Thoracic aorta (tissue), 2 donors: ENCODE measurements at regions not wholly inside any gene's neighbourhood (a gene's known extent, or its start where the extent isn't known, plus 50 kb on each side); places are given as distances from the start of the nearest gene placed in this dataset.

ENCODE experiments used
- ATAC-seq: fragments of 150-250 bp; one replicate; pipeline ENCODE4 v1.8.0; 2017; ENCODE audit warnings: low read depth; ENCODE audit not compliant: insufficient number of reproducible peaks, low FRiP score
- DNase-seq: peaks from one replicate; pipeline ENCODE4 v3.0.0-alpha.2; 2020; ENCODE audit warnings: low spot score
- H3K27ac ChIP-seq, 2 donors: fragments of 200-600 bp; sonication (generic); 1 replicate in 1 of 2; 2 replicates in 1 of 2; pipeline ENCODE4 v1.5.1; 2016; ENCODE audit warnings: mild to moderate bottlenecking in 2 of 2, moderate library complexity in 2 of 2
- H3K27me3 ChIP-seq: fragments of 200-600 bp; sonication (generic); replicated peaks from 2 replicates; pipeline ENCODE4 v1.6.0; 2016; ENCODE audit warnings: mild to moderate bottlenecking; ENCODE audit not compliant: insufficient read depth
- H3K36me3 ChIP-seq: fragments of 200-600 bp; sonication (generic); one replicate; pipeline ENCODE4 v1.5.1; 2016
- H3K4me1 ChIP-seq, 2 donors: fragments of 200-600 bp; sonication (generic); 1 replicate in 1 of 2; 2 replicates in 1 of 2; pipeline versions ENCODE4 v1.5.1 to v1.6.0; 2016; ENCODE audit warnings: low read depth in 2 of 2, mild to moderate bottlenecking in 1 of 2; ENCODE audit not compliant: control insufficient read depth in 1 of 2
- H3K4me3 ChIP-seq: fragments of 200-600 bp; sonication (generic); 2 replicates; pipeline ENCODE4 v1.5.1; 2016; ENCODE audit warnings: mild to moderate bottlenecking
- H3K9me3 ChIP-seq: fragments of 200-600 bp; sonication (generic); 2 replicates; pipeline ENCODE4 v1.5.1; 2016
- CTCF ChIP-seq: fragments of 200-600 bp; sonication (generic); IDR thresholded peaks from one replicate; pipeline ENCODE4 v1.5.1; 2019; ENCODE audit warnings: antibody characterized with exemption

GRCh38 chr6:4299476-4299875 lies 164.1 kb upstream of the ECI2 start:
- ATAC-seq, result no peak
- Histone ChIP-seq H3K27me3 (no peaks in the 10 kb centered on the region), H3K27ac (no peak overlapping the region), H3K4me1 (no peaks in the 10 kb centered on the region), H3K4me3 (no peak overlapping the region), H3K9me3 (no peaks in the 10 kb centered on the region), H3K36me3 (no peaks in the 10 kb centered on the region)
- DNase-seq, result no peak
- no peak for TF ChIP-seq CTCF

- DNase-seq (no peak), ATAC-seq (no peak)
- H3K27ac ChIP-seq, result no peak overlapping the region
- no peaks in the 10 kb centered on the region for H3K36me3 ChIP-seq
- no peak overlapping the region for H3K4me3 ChIP-seq
- TF ChIP-seq CTCF, result no peak
- no peaks in the 10 kb centered on the region for H3K4me1 ChIP-seq
- no peaks in the 10 kb centered on the region for H3K9me3 ChIP-seq
- no peaks in the 10 kb centered on the region for H3K27me3 ChIP-seq
Observed at GRCh38 chr6:4297348-4297747, 162.0 kb upstream of the ECI2 start.

- Histone ChIP-seq H3K36me3 (no peaks in the 10 kb centered on the region), H3K4me1 (no peaks in the 10 kb centered on the region), H3K27me3 (no peaks in the 10 kb centered on the region), H3K27ac (no peak overlapping the region), H3K9me3 (no peaks in the 10 kb centered on the region), H3K4me3 (no peak overlapping the region)
- DNase-seq (no peak), ATAC-seq (no peak)
- TF ChIP-seq CTCF, result no peak
Observed at GRCh38 chr6:4296552-4296951, 161.2 kb upstream of the ECI2 start.

GRCh38 chr6:4295783-4296155 lies 160.4 kb upstream of the ECI2 start:
- Histone ChIP-seq H3K4me3 (no peak overlapping the region), H3K36me3 (no peaks in the 10 kb centered on the region), H3K27me3 (no peaks in the 10 kb centered on the region), H3K9me3 (no peaks in the 10 kb centered on the region), H3K4me1 (no peaks in the 10 kb centered on the region), H3K27ac (no peak overlapping the region)
- ATAC-seq, result no peak
- DNase-seq, result no peak
- no peak for TF ChIP-seq CTCF

- no peak for ATAC-seq
- no peaks in the 10 kb centered on the region for H3K36me3 ChIP-seq
- H3K27me3 ChIP-seq, result no peaks in the 10 kb centered on the region
- TF ChIP-seq CTCF, result no peak
- no peaks in the 10 kb centered on the region for H3K9me3 ChIP-seq
- H3K4me1 ChIP-seq, result no peaks in the 10 kb centered on the region
- H3K4me3 ChIP-seq, result no peak overlapping the region
- no peak for DNase-seq
- no peak overlapping the region for H3K27ac ChIP-seq
Observed at GRCh38 chr6:4295058-4295782, 159.8 kb upstream of the ECI2 start.
